ENCODE measurements at regions not wholly inside any gene's neighbourhood (a gene's known extent, or its start where the extent isn't known, plus 50 kb on each side); places are given as distances from the start of the nearest gene placed in this dataset.

GRCh38 chr14:87196436-87196835, 796.5 kb downstream of the GALC start:
- Histone ChIP-seq H3K36me3 (ENCODE audit: control insufficient read depth, insufficient read depth, low read length) (no peaks in the 10 kb centered on the region), H3K27ac (ENCODE audit: insufficient read depth, low read length, poor library complexity, severe bottlenecking) (no peak overlapping the region), H3K9me3 (ENCODE audit: control insufficient read depth, low read length) (no peaks in the 10 kb centered on the region), H3K27me3 (replicated peaks; ENCODE audit: control insufficient read depth, insufficient read depth, low read length, poor library complexity, severe bottlenecking) (no peaks in the 10 kb centered on the region), H3K4me3 (ENCODE audit: insufficient read depth, low read depth, low read length, poor library complexity, severe bottlenecking) (no peak overlapping the region), H3K4me1 (ENCODE audit: control insufficient read depth, insufficient read depth, low read length, poor library complexity, severe bottlenecking) (no peaks in the 10 kb centered on the region)
- DNase-seq, result no peak

- DNase-seq, result no peak
- H3K4me3 ChIP-seq (ENCODE audit: insufficient read depth, low read depth, low read length, poor library complexity, severe bottlenecking), result no peak overlapping the region
- no peaks in the 10 kb centered on the region for H3K9me3 ChIP-seq (ENCODE audit: control insufficient read depth, low read length)
- H3K27ac ChIP-seq (ENCODE audit: insufficient read depth, low read length, poor library complexity, severe bottlenecking), result no peak overlapping the region
- no peaks in the 10 kb centered on the region for H3K4me1 ChIP-seq (ENCODE audit: control insufficient read depth, insufficient read depth, low read length, poor library complexity, severe bottlenecking)
- no peaks in the 10 kb centered on the region for H3K27me3 ChIP-seq (replicated peaks; ENCODE audit: control insufficient read depth, insufficient read depth, low read length, poor library complexity, severe bottlenecking)
- no peaks in the 10 kb centered on the region for H3K36me3 ChIP-seq (ENCODE audit: control insufficient read depth, insufficient read depth, low read length)
Observed at GRCh38 chr14:87187786-87188185, 805.2 kb downstream of the GALC start.

GRCh38 chr14:87186737-87187136, 806.2 kb downstream of the GALC start:
- Histone ChIP-seq H3K4me1 (ENCODE audit: control insufficient read depth, insufficient read depth, low read length, poor library complexity, severe bottlenecking) (no peaks in the 10 kb centered on the region), H3K27me3 (replicated peaks; ENCODE audit: control insufficient read depth, insufficient read depth, low read length, poor library complexity, severe bottlenecking) (no peaks in the 10 kb centered on the region), H3K4me3 (ENCODE audit: insufficient read depth, low read depth, low read length, poor library complexity, severe bottlenecking) (no peak overlapping the region), H3K9me3 (ENCODE audit: control insufficient read depth, low read length) (no peaks in the 10 kb centered on the region), H3K27ac (ENCODE audit: insufficient read depth, low read length, poor library complexity, severe bottlenecking) (no peak overlapping the region), H3K36me3 (ENCODE audit: control insufficient read depth, insufficient read depth, low read length) (no peaks in the 10 kb centered on the region)
- no peak for DNase-seq

GRCh38 chr14:87185961-87186560, 806.9 kb downstream of the GALC start:
- H3K36me3 ChIP-seq (ENCODE audit: control insufficient read depth, insufficient read depth, low read length), result no peaks in the 10 kb centered on the region
- H3K9me3 ChIP-seq (ENCODE audit: control insufficient read depth, low read length), result no peaks in the 10 kb centered on the region
- no peak for DNase-seq
- no peak overlapping the region for H3K27ac ChIP-seq (ENCODE audit: insufficient read depth, low read length, poor library complexity, severe bottlenecking)
- no peak overlapping the region for H3K4me3 ChIP-seq (ENCODE audit: insufficient read depth, low read depth, low read length, poor library complexity, severe bottlenecking)
- H3K4me1 ChIP-seq (ENCODE audit: control insufficient read depth, insufficient read depth, low read length, poor library complexity, severe bottlenecking), result no peaks in the 10 kb centered on the region
- no peaks in the 10 kb centered on the region for H3K27me3 ChIP-seq (replicated peaks; ENCODE audit: control insufficient read depth, insufficient read depth, low read length, poor library complexity, severe bottlenecking)

GRCh38 chr14:87184180-87184579, 808.8 kb downstream of the GALC start:
- no peak for DNase-seq
- no peak overlapping the region for H3K27ac ChIP-seq (ENCODE audit: insufficient read depth, low read length, poor library complexity, severe bottlenecking)
- no peaks in the 10 kb centered on the region for H3K9me3 ChIP-seq (ENCODE audit: control insufficient read depth, low read length)

GRCh38 chr14:87181288-87181687, 811.7 kb downstream of the GALC start:
- Histone ChIP-seq H3K27ac (ENCODE audit: insufficient read depth, low read length, poor library complexity, severe bottlenecking) (no peak overlapping the region), H3K9me3 (ENCODE audit: control insufficient read depth, low read length) (no peaks in the 10 kb centered on the region), H3K4me3 (ENCODE audit: insufficient read depth, low read depth, low read length, poor library complexity, severe bottlenecking) (no peak overlapping the region), H3K27me3 (replicated peaks; ENCODE audit: control insufficient read depth, insufficient read depth, low read length, poor library complexity, severe bottlenecking) (no peaks in the 10 kb centered on the region), H3K36me3 (ENCODE audit: control insufficient read depth, insufficient read depth, low read length) (no peaks in the 10 kb centered on the region), H3K4me1 (ENCODE audit: control insufficient read depth, insufficient read depth, low read length, poor library complexity, severe bottlenecking) (no peaks in the 10 kb centered on the region)
- no peak for DNase-seq

More at GRCh38 chr14:87184180-87184579, 808.8 kb downstream of the GALC start:
- H3K4me1 ChIP-seq (ENCODE audit: control insufficient read depth, insufficient read depth, low read length, poor library complexity, severe bottlenecking), result no peaks in the 10 kb centered on the region
- no peaks in the 10 kb centered on the region for H3K36me3 ChIP-seq (ENCODE audit: control insufficient read depth, insufficient read depth, low read length)
- no peaks in the 10 kb centered on the region for H3K27me3 ChIP-seq (replicated peaks; ENCODE audit: control insufficient read depth, insufficient read depth, low read length, poor library complexity, severe bottlenecking)
- H3K4me3 ChIP-seq (ENCODE audit: insufficient read depth, low read depth, low read length, poor library complexity, severe bottlenecking), result no peak overlapping the region

- DNase-seq, result no peak
- Histone ChIP-seq H3K27me3 (replicated peaks; ENCODE audit: control insufficient read depth, insufficient read depth, low read length, poor library complexity, severe bottlenecking) (no peaks in the 10 kb centered on the region), H3K27ac (ENCODE audit: insufficient read depth, low read length, poor library complexity, severe bottlenecking) (no peak overlapping the region), H3K4me1 (ENCODE audit: control insufficient read depth, insufficient read depth, low read length, poor library complexity, severe bottlenecking) (no peaks in the 10 kb centered on the region), H3K9me3 (ENCODE audit: control insufficient read depth, low read length) (no peaks in the 10 kb centered on the region), H3K36me3 (ENCODE audit: control insufficient read depth, insufficient read depth, low read length) (no peaks in the 10 kb centered on the region), H3K4me3 (ENCODE audit: insufficient read depth, low read depth, low read length, poor library complexity, severe bottlenecking) (no peak overlapping the region)
Observed at GRCh38 chr14:87179936-87180335, 813.0 kb downstream of the GALC start.

GRCh38 chr14:87178277-87178676, 814.7 kb downstream of the GALC start:
- H3K4me1 ChIP-seq (ENCODE audit: control insufficient read depth, insufficient read depth, low read length, poor library complexity, severe bottlenecking), result no peaks in the 10 kb centered on the region
- no peaks in the 10 kb centered on the region for H3K36me3 ChIP-seq (ENCODE audit: control insufficient read depth, insufficient read depth, low read length)
- no peaks in the 10 kb centered on the region for H3K9me3 ChIP-seq (ENCODE audit: control insufficient read depth, low read length)
- H3K27ac ChIP-seq (ENCODE audit: insufficient read depth, low read length, poor library complexity, severe bottlenecking), result no peak overlapping the region
- no peak for DNase-seq
- no peaks in the 10 kb centered on the region for H3K27me3 ChIP-seq (replicated peaks; ENCODE audit: control insufficient read depth, insufficient read depth, low read length, poor library complexity, severe bottlenecking)
- no peak overlapping the region for H3K4me3 ChIP-seq (ENCODE audit: insufficient read depth, low read depth, low read length, poor library complexity, severe bottlenecking)

GRCh38 chr14:87175175-87175574, 817.8 kb downstream of the GALC start:
- Histone ChIP-seq H3K4me3 (ENCODE audit: insufficient read depth, low read depth, low read length, poor library complexity, severe bottlenecking) (no peak overlapping the region), H3K27me3 (replicated peaks; ENCODE audit: control insufficient read depth, insufficient read depth, low read length, poor library complexity, severe bottlenecking) (no peaks in the 10 kb centered on the region), H3K9me3 (ENCODE audit: control insufficient read depth, low read length) (no peaks in the 10 kb centered on the region), H3K27ac (ENCODE audit: insufficient read depth, low read length, poor library complexity, severe bottlenecking) (no peak overlapping the region), H3K36me3 (ENCODE audit: control insufficient read depth, insufficient read depth, low read length) (no peaks in the 10 kb centered on the region), H3K4me1 (ENCODE audit: control insufficient read depth, insufficient read depth, low read length, poor library complexity, severe bottlenecking) (no peaks in the 10 kb centered on the region)
- no peak for DNase-seq

- Histone ChIP-seq H3K36me3 (ENCODE audit: control insufficient read depth, insufficient read depth, low read length) (no peaks in the 10 kb centered on the region), H3K4me1 (ENCODE audit: control insufficient read depth, insufficient read depth, low read length, poor library complexity, severe bottlenecking) (no peaks in the 10 kb centered on the region), H3K9me3 (ENCODE audit: control insufficient read depth, low read length) (no peaks in the 10 kb centered on the region), H3K27ac (ENCODE audit: insufficient read depth, low read length, poor library complexity, severe bottlenecking) (no peak overlapping the region), H3K27me3 (replicated peaks; ENCODE audit: control insufficient read depth, insufficient read depth, low read length, poor library complexity, severe bottlenecking) (no peaks in the 10 kb centered on the region), H3K4me3 (ENCODE audit: insufficient read depth, low read depth, low read length, poor library complexity, severe bottlenecking) (no peak overlapping the region)
- no peak for DNase-seq
Observed at GRCh38 chr14:87171141-87171540, 821.8 kb downstream of the GALC start.
